HEK293 (cell line): ENCODE measurements at regions not wholly inside any gene's neighbourhood (a gene's known extent, or its start where the extent isn't known, plus 50 kb on each side); places are given as distances from the start of the nearest gene placed in this dataset.

Experiments used
- CTCF ChIA-PET: fragments of 350-600 bp; formaldehyde crosslinking; extraction: SDS; loops from one replicate; lab custom pipeline; 2021; ENCODE audit warnings: antibody characterized with exemption; lab: Yijun Ruan, JAX
- POLR2A ChIA-PET: fragments of 300-600 bp; formaldehyde crosslinking; extraction: SDS; loops from one replicate; lab custom pipeline; 2020; ENCODE audit warnings: antibody characterized with exemption, inconsistent platforms; lab: Yijun Ruan, JAX
- H3K27ac ChIP-seq: fragments of 200-500 bp; sonication (Bioruptor generic); 2 replicates; pipeline ENCODE4 v1.5.1; 2014; ENCODE audit warnings: low read depth, low read length, control low read depth, inconsistent platforms; ENCODE audit errors: extremely low read depth
- H3K36me3 ChIP-seq, 2 experiments: fragments of 200-500 bp in 1 of 2; sonication (Bioruptor generic) in 1 of 2; 1 replicate in 1 of 2; 2 replicates in 1 of 2; pipeline ENCODE4 v1.5.1; 2014 to 2017; ENCODE audit warnings: inconsistent platforms in 2 of 2, low read length in 2 of 2; ENCODE audit not compliant: control insufficient read depth in 2 of 2, insufficient read depth in 1 of 2
- H3K4me1 ChIP-seq: fragments of 200-500 bp; sonication (Bioruptor generic); 2 replicates; pipeline ENCODE4 v1.5.1; 2014; ENCODE audit warnings: mild to moderate bottlenecking, low read length, inconsistent platforms; ENCODE audit not compliant: control insufficient read depth, insufficient read depth
- H3K4me3 ChIP-seq: 2 replicates; pipeline ENCODE4 v1.5.1; 2011; ENCODE audit warnings: low read depth, mild to moderate bottlenecking, control low read depth, low read length, moderate library complexity
- H3K9me3 ChIP-seq: fragments of 200-500 bp; sonication (Bioruptor generic); 2 replicates; pipeline ENCODE4 v1.5.1; 2014; ENCODE audit warnings: low read depth, low read length, inconsistent platforms; ENCODE audit not compliant: control insufficient read depth, insufficient read depth
- BCL11A ChIP-seq: fragments of 450-650 bp; formaldehyde crosslinking; IDR thresholded peaks from 2 replicates; pipeline ENCODE4 v1.5.1; 2016; ENCODE audit warnings: low read depth, missing biosample characterization, missing genetic modification characterization
- OSR2 ChIP-seq: fragments of 450-650 bp; formaldehyde crosslinking; IDR thresholded peaks from 2 replicates; pipeline ENCODE4 v1.5.1; 2016; ENCODE audit warnings: missing biosample characterization, missing genetic modification characterization
- PRDM6 ChIP-seq: fragments of 450-650 bp; formaldehyde crosslinking; IDR thresholded peaks from 2 replicates; pipeline ENCODE4 v1.5.1; 2017; ENCODE audit warnings: missing biosample characterization, missing genetic modification characterization
- ZBTB17 ChIP-seq: fragments of 450-650 bp; formaldehyde crosslinking; IDR thresholded peaks from 2 replicates; pipeline ENCODE4 v1.5.1; 2016; ENCODE audit warnings: missing biosample characterization, missing genetic modification characterization
- ZNF18 ChIP-seq: fragments of 450-650 bp; formaldehyde crosslinking; IDR thresholded peaks from 2 replicates; pipeline ENCODE4 v1.5.1; 2016; ENCODE audit warnings: missing biosample characterization, missing genetic modification characterization
- ZNF341 ChIP-seq: fragments of 450-650 bp; formaldehyde crosslinking; IDR thresholded peaks from 2 replicates; pipeline ENCODE4; 2016; ENCODE audit warnings: low read depth, missing biosample characterization, missing genetic modification characterization
- ZNF362 ChIP-seq: fragments of 450-650 bp; formaldehyde crosslinking; IDR thresholded peaks from 2 replicates; pipeline ENCODE4 v1.5.1; 2016; ENCODE audit warnings: missing biosample characterization, missing genetic modification characterization
- ZNF510 ChIP-seq: fragments of 450-650 bp; formaldehyde crosslinking; IDR thresholded peaks from 2 replicates; pipeline ENCODE4 v1.5.1; 2018; ENCODE audit warnings: mild to moderate bottlenecking, missing genetic modification characterization, missing biosample characterization; ENCODE audit not compliant: insufficient replicate concordance
- ZNF704 ChIP-seq: fragments of 450-650 bp; formaldehyde crosslinking; IDR thresholded peaks from 2 replicates; pipeline ENCODE4 v1.5.1; 2016; ENCODE audit warnings: missing biosample characterization, missing genetic modification characterization
- ZNF777 ChIP-seq: fragments of 450-650 bp; formaldehyde crosslinking; IDR thresholded peaks from 2 replicates; pipeline ENCODE4 v1.5.1; 2017; ENCODE audit warnings: missing biosample characterization, missing genetic modification characterization, borderline replicate concordance
- ZSCAN16 ChIP-seq: fragments of 450-650 bp; formaldehyde crosslinking; IDR thresholded peaks from 2 replicates; pipeline ENCODE4 v1.5.1; 2016; ENCODE audit warnings: missing biosample characterization, missing genetic modification characterization
- TF ChIP-seq, protein P1 (sequence below): fragments of 450-650 bp; formaldehyde crosslinking; IDR thresholded peaks from 2 replicates; pipeline ENCODE4 v1.5.1; 2016; ENCODE audit warnings: missing biosample characterization, missing genetic modification characterization, low read depth

GRCh38 chr18:60861575-60861974 lies 471.7 kb upstream of the CDH20 start (continued):
- no peak for TF ChIP-seq ZNF18
- TF ChIP-seq BCL11A (tag by site-specific recombination) = no peak
- no peak for TF ChIP-seq ZSCAN16 (tag by site-specific recombination)
- TF ChIP-seq ZBTB17 (tag by site-specific recombination) = no peak
- no peak for TF ChIP-seq ZNF777 (tag by site-specific recombination)
- no peak for TF ChIP-seq ZNF510 (tag by site-specific recombination)
- no peak for TF ChIP-seq OSR2 (tag by site-specific recombination)
- TF ChIP-seq PRDM6 (tag by site-specific recombination) = no peak

- no peak overlapping the region for H3K4me3 ChIP-seq
- POLR2A ChIA-PET = no interaction called here
- H3K27ac ChIP-seq = no peak overlapping the region
- no peaks in the 10 kb centered on the region; the same call in 1 of the 2 replicates for H3K4me1 ChIP-seq
- no peaks in the 10 kb centered on the region for H3K9me3 ChIP-seq
- no peaks in the 10 kb centered on the region for H3K36me3 ChIP-seq
- CTCF ChIA-PET = interaction anchor here (0.6 to 0.8 kb wide), 3 partner anchors 16 to 460 kb away, joined by 3 read pairs; no protein-coding TSS in a partner anchor
- no peak for TF ChIP-seq ZNF362
- no peak for TF ChIP-seq ZNF341 (tag by site-specific recombination)
These were observed 470.2 kb upstream of the CDH20 start for GRCh38 chr18:60862988-60863387.

GRCh38 chr18:60865801-60866200 lies 467.4 kb upstream of the CDH20 start:
- POLR2A ChIA-PET = no interaction called here
- H3K4me3 ChIP-seq = no peak overlapping the region
- H3K4me1 ChIP-seq = no peaks in the 10 kb centered on the region; the same call in 1 of the 2 replicates

More at GRCh38 chr18:60865801-60866200, 467.4 kb upstream of the CDH20 start:
- no peaks in the 10 kb centered on the region for H3K36me3 ChIP-seq
- TF ChIP-seq, protein P1, sequence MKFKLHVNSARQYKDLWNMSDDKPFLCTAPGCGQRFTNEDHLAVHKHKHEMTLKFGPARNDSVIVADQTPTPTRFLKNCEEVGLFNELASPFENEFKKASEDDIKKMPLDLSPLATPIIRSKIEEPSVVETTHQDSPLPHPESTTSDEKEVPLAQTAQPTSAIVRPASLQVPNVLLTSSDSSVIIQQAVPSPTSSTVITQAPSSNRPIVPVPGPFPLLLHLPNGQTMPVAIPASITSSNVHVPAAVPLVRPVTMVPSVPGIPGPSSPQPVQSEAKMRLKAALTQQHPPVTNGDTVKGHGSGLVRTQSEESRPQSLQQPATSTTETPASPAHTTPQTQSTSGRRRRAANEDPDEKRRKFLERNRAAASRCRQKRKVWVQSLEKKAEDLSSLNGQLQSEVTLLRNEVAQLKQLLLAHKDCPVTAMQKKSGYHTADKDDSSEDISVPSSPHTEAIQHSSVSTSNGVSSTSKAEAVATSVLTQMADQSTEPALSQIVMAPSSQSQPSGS = no peak
- TF ChIP-seq ZNF704 = no peak
- H3K9me3 ChIP-seq = no peaks in the 10 kb centered on the region
- H3K27ac ChIP-seq = no peak overlapping the region
- CTCF ChIA-PET = interaction anchor here (0.6 kb wide), 2 partner anchors 12 to 461 kb away, joined by 3 to 4 read pairs; no protein-coding TSS in a partner anchor
